ENCODE measurements at regions not wholly inside any gene's neighbourhood (a gene's known extent, or its start where the extent isn't known, plus 50 kb on each side); places are given as distances from the start of the nearest gene placed in this dataset.
"Not testable (repeated sequence)": the region's sequence is repeated elsewhere in the genome, so short reads cannot be mapped to it uniquely, and the experiment has no call there.

- ATAC-seq (no peak), DNase-seq (no peak)
- H3K27ac Mint-ChIP-seq = no peak overlapping the region
- no peaks in the 10 kb centered on the region for H3K9me3 Mint-ChIP-seq (ENCODE audit: low read depth)
- no peaks in the 10 kb centered on the region for H3K4me1 Mint-ChIP-seq
- no peaks in the 10 kb centered on the region for H3K36me3 Mint-ChIP-seq (ENCODE audit: low read depth)
- ChIA-PET POLR2A (no interaction called here), CTCF (no interaction called here)
- intact Hi-C loops (cut with DNase I, micrococcal nuclease) = no loop called here
- H3K4me3 Mint-ChIP-seq = no peak overlapping the region
- H3K27me3 Mint-ChIP-seq = no peaks in the 10 kb centered on the region
Measured at GRCh38 chrX:98299785-98300184, 1416.1 kb downstream of the RPA4 start.

- H3K4me1 Mint-ChIP-seq; H3K27me3 Mint-ChIP-seq; CTCF ChIA-PET; H3K9me3 Mint-ChIP-seq (ENCODE audit: low read depth); H3K36me3 Mint-ChIP-seq (ENCODE audit: low read depth); DNase-seq; POLR2A ChIA-PET; H3K4me3 Mint-ChIP-seq; intact Hi-C loops (cut with DNase I, micrococcal nuclease); H3K27ac Mint-ChIP-seq; ATAC-seq: not testable (repeated sequence)
Measured at GRCh38 chrX:98300536-98300935, 1416.8 kb downstream of the RPA4 start.

- intact Hi-C loops (cut with DNase I, micrococcal nuclease) = no loop called here
- H3K36me3 Mint-ChIP-seq (ENCODE audit: low read depth) = no peaks in the 10 kb centered on the region
Measured at GRCh38 chrX:98331407-98331806, 1447.7 kb downstream of the RPA4 start.

GRCh38 chrX:98338544-98338943, 1454.8 kb downstream of the RPA4 start:
- H3K36me3 Mint-ChIP-seq (ENCODE audit: low read depth) = no peaks in the 10 kb centered on the region
- POLR2A ChIA-PET = no interaction called here
- DNase-seq = no peak
- peaks cover 2% of the 10 kb centered on the region for H3K9me3 Mint-ChIP-seq (ENCODE audit: low read depth)
- H3K4me3 Mint-ChIP-seq = no peak overlapping the region
- no peak overlapping the region for H3K27ac Mint-ChIP-seq
- no peaks in the 10 kb centered on the region for H3K27me3 Mint-ChIP-seq
- intact Hi-C loops (cut with DNase I, micrococcal nuclease) = no loop called here
- CTCF ChIA-PET = no interaction called here
- H3K4me1 Mint-ChIP-seq = no peaks in the 10 kb centered on the region
- ATAC-seq = no peak

More at GRCh38 chrX:98331407-98331806, 1447.7 kb downstream of the RPA4 start:
- no peaks in the 10 kb centered on the region for H3K9me3 Mint-ChIP-seq (ENCODE audit: low read depth)
- DNase-seq (no peak), ATAC-seq (no peak)
- H3K27me3 Mint-ChIP-seq = no peaks in the 10 kb centered on the region
- CTCF ChIA-PET = no interaction called here
- H3K27ac Mint-ChIP-seq = no peak overlapping the region
- POLR2A ChIA-PET = no interaction called here
- no peaks in the 10 kb centered on the region for H3K4me1 Mint-ChIP-seq
- H3K4me3 Mint-ChIP-seq = no peak overlapping the region

GRCh38 chrX:98350940-98351339, 1467.2 kb downstream of the RPA4 start:
- intact Hi-C loops (cut with DNase I, micrococcal nuclease) = no loop called here
- ATAC-seq (no peak), DNase-seq (no peak)
- Mint-ChIP-seq H3K36me3 (ENCODE audit: low read depth) (no peaks in the 10 kb centered on the region), H3K9me3 (ENCODE audit: low read depth) (no peaks in the 10 kb centered on the region), H3K27me3 (no peaks in the 10 kb centered on the region), H3K4me1 (no peaks in the 10 kb centered on the region), H3K27ac (no peak overlapping the region), H3K4me3 (no peak overlapping the region)
- ChIA-PET POLR2A (no interaction called here), CTCF (no interaction called here)

- H3K27ac Mint-ChIP-seq = no peak overlapping the region
- ATAC-seq (no peak), DNase-seq (no peak)
- no peak overlapping the region for H3K4me3 Mint-ChIP-seq
- intact Hi-C loops (cut with DNase I, micrococcal nuclease) = no loop called here
- H3K9me3 Mint-ChIP-seq (ENCODE audit: low read depth) = no peaks in the 10 kb centered on the region
- ChIA-PET POLR2A (no interaction called here), CTCF (no interaction called here)
- H3K27me3 Mint-ChIP-seq = no peaks in the 10 kb centered on the region
- H3K36me3 Mint-ChIP-seq (ENCODE audit: low read depth) = no peaks in the 10 kb centered on the region
- H3K4me1 Mint-ChIP-seq = no peaks in the 10 kb centered on the region
Measured at GRCh38 chrX:98357146-98357545, 1473.4 kb downstream of the RPA4 start.

- Mint-ChIP-seq H3K4me3 (no peak overlapping the region), H3K9me3 (ENCODE audit: low read depth) (no peaks in the 10 kb centered on the region), H3K36me3 (ENCODE audit: low read depth) (no peaks in the 10 kb centered on the region), H3K27me3 (no peaks in the 10 kb centered on the region), H3K27ac (no peak overlapping the region), H3K4me1 (no peaks in the 10 kb centered on the region)
- ATAC-seq (no peak), DNase-seq (no peak)
- ChIA-PET CTCF (no interaction called here), POLR2A (no interaction called here)
- intact Hi-C loops (cut with DNase I, micrococcal nuclease) = no loop called here
Measured at GRCh38 chrX:98362630-98363029, 1478.9 kb downstream of the RPA4 start.

GRCh38 chrX:98371994-98372393, 1488.3 kb downstream of the RPA4 start:
- CTCF ChIA-PET = no interaction called here
- DNase-seq = no peak

GRCh38 chrX:98379134-98379533, 1495.4 kb downstream of the RPA4 start:
- ChIA-PET CTCF (no interaction called here), POLR2A (no interaction called here)
- no peaks in the 10 kb centered on the region for H3K4me1 Mint-ChIP-seq
- no peaks in the 10 kb centered on the region for H3K36me3 Mint-ChIP-seq (ENCODE audit: low read depth)
- intact Hi-C loops (cut with DNase I, micrococcal nuclease) = no loop called here
- H3K9me3 Mint-ChIP-seq (ENCODE audit: low read depth) = peaks cover 4% of the 10 kb centered on the region
- no peaks in the 10 kb centered on the region for H3K27me3 Mint-ChIP-seq
- H3K27ac Mint-ChIP-seq = no peak overlapping the region
- H3K4me3 Mint-ChIP-seq = no peak overlapping the region
- DNase-seq = no peak
- ATAC-seq = no peak

More at GRCh38 chrX:98371994-98372393, 1488.3 kb downstream of the RPA4 start:
- intact Hi-C loops (cut with DNase I, micrococcal nuclease) = no loop called here
- no peak overlapping the region for H3K27ac Mint-ChIP-seq
- ATAC-seq = no peak
- H3K36me3 Mint-ChIP-seq (ENCODE audit: low read depth) = no peaks in the 10 kb centered on the region
- H3K27me3 Mint-ChIP-seq = no peaks in the 10 kb centered on the region
- POLR2A ChIA-PET = no interaction called here
- no peak overlapping the region for H3K4me3 Mint-ChIP-seq
- no peaks in the 10 kb centered on the region for H3K4me1 Mint-ChIP-seq
- peaks cover 1% of the 10 kb centered on the region for H3K9me3 Mint-ChIP-seq (ENCODE audit: low read depth)

- H3K27me3 Mint-ChIP-seq = no peaks in the 10 kb centered on the region
- H3K9me3 Mint-ChIP-seq (ENCODE audit: low read depth) = peaks cover 4% of the 10 kb centered on the region
- H3K4me3 Mint-ChIP-seq = no peak overlapping the region
- POLR2A ChIA-PET = no interaction called here
- intact Hi-C loops (cut with DNase I, micrococcal nuclease) = no loop called here
- no peaks in the 10 kb centered on the region for H3K4me1 Mint-ChIP-seq
- no peak overlapping the region for H3K27ac Mint-ChIP-seq
- ATAC-seq = no peak
- no peak for DNase-seq
- H3K36me3 Mint-ChIP-seq (ENCODE audit: low read depth) = no peaks in the 10 kb centered on the region
- CTCF ChIA-PET = no interaction called here
Measured at GRCh38 chrX:98380106-98380505, 1496.4 kb downstream of the RPA4 start.

GRCh38 chrX:98380556-98380955, 1496.8 kb downstream of the RPA4 start:
- H3K27ac Mint-ChIP-seq = no peak overlapping the region
- H3K9me3 Mint-ChIP-seq (ENCODE audit: low read depth) = peaks cover 4% of the 10 kb centered on the region
- ATAC-seq (no peak), DNase-seq (no peak)
- ChIA-PET POLR2A (no interaction called here), CTCF (no interaction called here)
- intact Hi-C loops (cut with DNase I, micrococcal nuclease) = no loop called here
- no peaks in the 10 kb centered on the region for H3K36me3 Mint-ChIP-seq (ENCODE audit: low read depth)
- no peaks in the 10 kb centered on the region for H3K27me3 Mint-ChIP-seq
- no peaks in the 10 kb centered on the region for H3K4me1 Mint-ChIP-seq
- H3K4me3 Mint-ChIP-seq = no peak overlapping the region

- H3K27me3 Mint-ChIP-seq = no peaks in the 10 kb centered on the region
- ATAC-seq (no peak), DNase-seq (no peak)
- CTCF ChIA-PET = no interaction called here
- H3K27ac Mint-ChIP-seq = no peak overlapping the region
- intact Hi-C loops (cut with DNase I, micrococcal nuclease) = no loop called here
- no peaks in the 10 kb centered on the region for H3K36me3 Mint-ChIP-seq (ENCODE audit: low read depth)
- H3K9me3 Mint-ChIP-seq (ENCODE audit: low read depth) = no peaks in the 10 kb centered on the region
- no peaks in the 10 kb centered on the region for H3K4me1 Mint-ChIP-seq
- POLR2A ChIA-PET = no interaction called here
- H3K4me3 Mint-ChIP-seq = no peak overlapping the region
Measured at GRCh38 chrX:98398542-98398941, 1514.8 kb downstream of the RPA4 start.

- intact Hi-C loops (cut with DNase I, micrococcal nuclease) = no loop called here
- Mint-ChIP-seq H3K27me3 (no peaks in the 10 kb centered on the region), H3K9me3 (ENCODE audit: low read depth) (no peaks in the 10 kb centered on the region), H3K36me3 (ENCODE audit: low read depth) (no peaks in the 10 kb centered on the region), H3K27ac (no peak overlapping the region), H3K4me3 (no peak overlapping the region), H3K4me1 (no peaks in the 10 kb centered on the region)
- no peak for ATAC-seq
- DNase-seq = no peak
- POLR2A ChIA-PET = no interaction called here
- CTCF ChIA-PET = no interaction called here
Measured at GRCh38 chrX:98405376-98405775, 1521.7 kb downstream of the RPA4 start.

Measured in activated CD4-positive, alpha-beta T cell treated with anti-CD3 and anti-CD28 coated beads for 36 hours (primary cell).